ENCODE measurements at regions not wholly inside any gene's neighbourhood (a gene's known extent, or its start where the extent isn't known, plus 50 kb on each side); places are given as distances from the start of the nearest gene placed in this dataset.

DNA sequence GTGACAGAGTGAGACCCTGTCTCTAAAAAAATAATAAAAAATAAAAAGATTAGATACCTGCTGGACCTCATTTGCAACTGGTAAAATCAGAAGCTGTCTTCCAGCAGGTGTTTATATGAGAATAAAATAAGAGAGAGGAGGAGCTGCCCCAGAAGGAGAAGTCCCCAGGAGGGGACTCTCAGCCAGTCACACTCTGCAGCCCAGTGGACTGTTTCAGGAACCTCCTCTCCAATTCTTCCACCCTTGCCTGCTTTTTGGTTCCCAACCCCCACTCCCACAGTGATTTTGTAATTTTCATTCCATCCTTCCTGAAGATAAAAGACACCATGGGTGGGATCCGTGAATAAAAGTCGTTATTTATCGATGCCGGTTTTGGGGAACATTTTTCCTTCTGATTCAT is 56.9 kb upstream of the TSHZ3 start:
- TF ChIP-seq POLR2A (IDR thresholded peaks at IDR 0.05), result no peak
- TF ChIP-seq, protein P1, sequence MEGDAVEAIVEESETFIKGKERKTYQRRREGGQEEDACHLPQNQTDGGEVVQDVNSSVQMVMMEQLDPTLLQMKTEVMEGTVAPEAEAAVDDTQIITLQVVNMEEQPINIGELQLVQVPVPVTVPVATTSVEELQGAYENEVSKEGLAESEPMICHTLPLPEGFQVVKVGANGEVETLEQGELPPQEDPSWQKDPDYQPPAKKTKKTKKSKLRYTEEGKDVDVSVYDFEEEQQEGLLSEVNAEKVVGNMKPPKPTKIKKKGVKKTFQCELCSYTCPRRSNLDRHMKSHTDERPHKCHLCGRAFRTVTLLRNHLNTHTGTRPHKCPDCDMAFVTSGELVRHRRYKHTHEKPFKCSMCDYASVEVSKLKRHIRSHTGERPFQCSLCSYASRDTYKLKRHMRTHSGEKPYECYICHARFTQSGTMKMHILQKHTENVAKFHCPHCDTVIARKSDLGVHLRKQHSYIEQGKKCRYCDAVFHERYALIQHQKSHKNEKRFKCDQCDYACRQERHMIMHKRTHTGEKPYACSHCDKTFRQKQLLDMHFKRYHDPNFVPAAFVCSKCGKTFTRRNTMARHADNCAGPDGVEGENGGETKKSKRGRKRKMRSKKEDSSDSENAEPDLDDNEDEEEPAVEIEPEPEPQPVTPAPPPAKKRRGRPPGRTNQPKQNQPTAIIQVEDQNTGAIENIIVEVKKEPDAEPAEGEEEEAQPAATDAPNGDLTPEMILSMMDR (IDR thresholded peaks at IDR 0.05), result no peak
